BE2C (cell line): ENCODE measurements at regions not wholly inside any gene's neighbourhood (a gene's known extent, or its start where the extent isn't known, plus 50 kb on each side); places are given as distances from the start of the nearest gene placed in this dataset.
"Not testable (repeated sequence)": the region's sequence is repeated elsewhere in the genome, so short reads cannot be mapped to it uniquely, and the experiment has no call there.

Source experiments
- DNase-seq: peaks from one replicate; pipeline ENCODE4 v3.0.0-alpha.2; 2020
- H3K27me3 ChIP-seq: fragments of 250-450 bp; sonication (Bioruptor Pico); 2 replicates; pipeline ENCODE4 v1.5.1; 2020; ENCODE audit warnings: mild to moderate bottlenecking
- H3K36me3 ChIP-seq: fragments of 250-450 bp; sonication (Bioruptor Pico); 2 replicates; pipeline ENCODE4 v1.5.1; 2020; ENCODE audit warnings: mild to moderate bottlenecking
- H3K4me1 ChIP-seq: fragments of 250-450 bp; sonication (Bioruptor Pico); 2 replicates; pipeline ENCODE4 v1.5.1; 2020
- H3K4me3 ChIP-seq: 2 replicates; pipeline ENCODE4 v1.5.1; 2011; ENCODE audit warnings: low read depth, low read length
- H3K9me3 ChIP-seq: fragments of 250-450 bp; sonication (Bioruptor Pico); 2 replicates; pipeline ENCODE4 v1.5.1; 2020
- CTCF ChIP-seq: IDR thresholded peaks from 2 replicates; pipeline ENCODE4 v1.5.1; 2012; ENCODE audit warnings: mild to moderate bottlenecking, low read depth, low read length

- no peak for DNase-seq
- no peaks in the 10 kb centered on the region for H3K27me3 ChIP-seq
- H3K4me1 ChIP-seq, result no peaks in the 10 kb centered on the region
- no peak overlapping the region for H3K4me3 ChIP-seq
- no peaks in the 10 kb centered on the region; the same call in 1 of the 2 replicates for H3K9me3 ChIP-seq
- H3K36me3 ChIP-seq, result no peaks in the 10 kb centered on the region
- TF ChIP-seq CTCF, result no peak
These were observed 823.6 kb upstream of the ADGRB3 start for GRCh38 chr6:67811239-67812037.

DNA sequence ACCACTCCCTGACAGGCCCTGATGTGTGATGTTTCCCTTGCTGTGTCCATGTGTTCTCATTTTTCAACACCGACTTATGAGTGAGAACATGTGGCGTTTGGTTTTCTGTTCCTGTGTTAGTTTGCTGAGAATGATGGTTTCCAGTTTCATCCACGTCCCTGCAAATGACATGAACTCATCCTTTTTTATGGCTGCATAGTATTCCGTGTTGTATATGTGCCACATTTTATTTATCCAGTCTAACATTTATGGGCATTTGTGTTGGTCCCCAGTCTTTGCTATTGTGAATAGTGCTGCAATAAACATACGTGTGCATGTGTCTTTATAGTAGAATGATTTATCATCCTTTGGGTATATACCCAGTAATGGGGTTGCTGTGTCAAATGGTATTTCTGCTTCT is 830.3 kb upstream of the ADGRB3 start:
- H3K4me3 ChIP-seq, DNase-seq: not testable (repeated sequence)

GRCh38 chr6:67802771-67803170 is 832.3 kb upstream of the ADGRB3 start:
- Histone ChIP-seq H3K9me3 (no peaks in the 10 kb centered on the region; the same call in 1 of the 2 replicates), H3K27me3 (no peaks in the 10 kb centered on the region), H3K4me1 (no peaks in the 10 kb centered on the region), H3K4me3 (no peak overlapping the region), H3K36me3 (no peaks in the 10 kb centered on the region)
- no peak for TF ChIP-seq CTCF
- no peak for DNase-seq

More for the DNA sequence above, 830.3 kb upstream of the ADGRB3 start:
- H3K36me3 ChIP-seq, H3K27me3 ChIP-seq, H3K9me3 ChIP-seq, H3K4me1 ChIP-seq: not testable (repeated sequence)

- H3K4me1 ChIP-seq, result peaks cover 14% of the 10 kb centered on the region; the same call in 1 of the 2 replicates
- TF ChIP-seq CTCF, result no peak
These were observed 842.1 kb upstream of the ADGRB3 start for GRCh38 chr6:67792996-67793395.

DNA sequence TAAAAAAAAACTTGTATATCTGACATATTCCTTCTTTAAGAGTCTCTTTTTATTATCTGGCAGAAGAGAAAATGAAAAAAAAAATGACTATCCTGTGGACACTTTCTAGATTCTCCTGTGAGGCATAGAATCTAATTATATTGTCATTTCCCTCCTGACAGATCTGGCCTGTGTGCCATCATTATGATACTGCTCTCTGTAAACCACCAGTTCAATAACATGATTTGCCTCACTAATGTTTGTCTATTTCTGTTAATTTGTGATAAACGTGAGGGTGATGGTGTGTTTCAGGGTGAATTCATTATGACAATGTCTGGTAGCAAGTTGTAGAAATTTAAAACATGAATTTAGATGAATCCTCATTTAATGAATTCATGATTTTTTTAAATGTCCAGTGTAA is 844.5 kb upstream of the ADGRB3 start:
- Histone ChIP-seq H3K9me3 (no peaks in the 10 kb centered on the region), H3K4me1 (peaks cover 14% of the 10 kb centered on the region; the same call in 1 of the 2 replicates), H3K36me3 (no peaks in the 10 kb centered on the region), H3K27me3 (no peaks in the 10 kb centered on the region), H3K4me3 (peak overlapping the region; percentile 0; the same call in 1 of the 2 replicates)
- DNase-seq, result peak; percentile 39
- TF ChIP-seq CTCF, result no peak

More at GRCh38 chr6:67792996-67793395, 842.1 kb upstream of the ADGRB3 start:
- Histone ChIP-seq H3K9me3 (no peaks in the 10 kb centered on the region), H3K4me3 (no peak overlapping the region), H3K36me3 (no peaks in the 10 kb centered on the region), H3K27me3 (no peaks in the 10 kb centered on the region)
- peak; percentile 8 for DNase-seq

- not testable (repeated sequence) for H3K9me3 ChIP-seq, H3K36me3 ChIP-seq, H3K4me3 ChIP-seq, DNase-seq, H3K27me3 ChIP-seq, H3K4me1 ChIP-seq
These were observed 848.0 kb upstream of the ADGRB3 start for GRCh38 chr6:67787119-67787518.

DNA sequence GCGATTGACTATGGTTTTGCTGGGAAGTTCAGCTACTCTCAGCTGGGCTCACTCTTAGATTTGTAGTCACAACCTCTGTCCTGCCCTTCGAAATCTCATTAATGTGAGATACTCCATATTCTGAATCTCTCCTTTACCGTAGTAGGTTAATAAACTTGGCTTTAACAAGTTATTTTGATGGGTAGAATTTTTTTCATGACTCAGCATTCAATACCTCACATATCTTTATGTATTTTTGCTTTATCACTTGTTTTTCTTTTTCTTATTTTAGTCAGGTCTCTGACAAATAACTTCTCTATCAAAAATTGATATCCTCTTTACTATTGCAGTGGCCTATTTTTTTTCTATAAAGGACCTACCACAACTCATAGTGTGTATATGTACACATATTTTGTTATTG is 855.2 kb upstream of the ADGRB3 start:
- Histone ChIP-seq H3K4me1 (no peaks in the 10 kb centered on the region; the same call in 1 of the 2 replicates), H3K27me3 (no peaks in the 10 kb centered on the region), H3K4me3 (no peak overlapping the region), H3K36me3 (no peaks in the 10 kb centered on the region), H3K9me3 (no peaks in the 10 kb centered on the region; the same call in 1 of the 2 replicates)
- no peak for TF ChIP-seq CTCF
- DNase-seq, result no peak
